Heart left ventricle (tissue), 16 donors: ENCODE measurements at regions not wholly inside any gene's neighbourhood (a gene's known extent, or its start where the extent isn't known, plus 50 kb on each side); places are given as distances from the start of the nearest gene placed in this dataset.

Source experiments
- ATAC-seq, 4 donors: fragments of 200-7000 bp; cut with Tn5 transposase; one replicate each; pipeline ENCODE4 v1.9.1; 2020 to 2022; ENCODE audit warnings: moderate library complexity in 4 of 4, mild to moderate bottlenecking in 3 of 4, moderate number of reproducible peaks in 1 of 4
- DNase-seq, 5 donors: peaks; one replicate each; pipeline ENCODE4 v3.0.0-alpha.2; 2020
- H3K27ac ChIP-seq, 12 donors: fragments of 200-600 bp; sonication (generic) in 4 of 12; one replicate each; pipeline versions ENCODE4 v1.5.0 to v1.8.0; 2016 to 2022; ENCODE audit warnings: mild to moderate bottlenecking in 2 of 12
- H3K27me3 ChIP-seq, 9 donors: fragments of 200-600 bp; sonication (generic) in 2 of 9; one replicate each; pipeline versions ENCODE4 v1.5.1 to v1.8.0; 2016 to 2022; ENCODE audit warnings: mild to moderate bottlenecking in 3 of 9
- H3K36me3 ChIP-seq, 9 donors: fragments of 200-600 bp; sonication (generic) in 2 of 9; one replicate each; pipeline versions ENCODE4 v1.5.0 to v1.8.0; 2018 to 2022; ENCODE audit warnings: mild to moderate bottlenecking in 2 of 9
- H3K4me1 ChIP-seq, 12 donors: fragments of 200-600 bp; sonication (generic) in 4 of 12; one replicate each; pipeline versions ENCODE4 v1.5.0 to v1.8.0; 2016 to 2022; ENCODE audit warnings: mild to moderate bottlenecking in 3 of 12
- H3K4me3 ChIP-seq, 12 donors: fragments of 200-600 bp; sonication (generic) in 4 of 12; one replicate each; pipeline versions ENCODE4 v1.5.0 to v1.8.0; 2017 to 2022; ENCODE audit warnings: mild to moderate bottlenecking in 9 of 12, moderate library complexity in 4 of 12
- H3K9me3 ChIP-seq, 12 donors: fragments of 200-600 bp; sonication (generic) in 4 of 12; one replicate each; pipeline versions ENCODE4 v1.5.0 to v1.8.0; 2016 to 2022; ENCODE audit warnings: mild to moderate bottlenecking in 1 of 12
- CTCF ChIP-seq, 12 donors: fragments of 200-600 bp; sonication (generic) in 4 of 12; IDR thresholded peaks; one replicate each; pipeline versions ENCODE4 v1.5.0 to v1.8.0; 2018 to 2022; ENCODE audit warnings: antibody characterized with exemption in 12 of 12, mild to moderate bottlenecking in 5 of 12
- POLR2A ChIP-seq, 2 donors: fragments of 450-650 bp; IDR thresholded peaks; one replicate each; pipeline ENCODE4 v1.6.1; 2017; ENCODE audit warnings: antibody characterized with exemption in 2 of 2, mild to moderate bottlenecking in 2 of 2, moderate library complexity in 2 of 2
- WGBS, 4 donors: extraction: QIAGEN DNeasy Blood & Tissue Kit in 2 of 4; methylation state at CpG; one replicate each; pipeline versions ENCODE4 v1.1.5 to v1.1.7; 2013 to 2018; 5-methylcytosine and 5-hydroxymethylcytosine counted together
- intact Hi-C, 10 donors: fragments of 100-400 bp; cut with DNase I; formaldehyde crosslinking; loops; one replicate each; pipeline versions ENCODE4 v1.11.1 to v1.14.2; 2022
- donor health status: ischemic (EF 13 %, LVEDD 7.1; RV severe dilation, severe dysfunction).
- donor health status: healthy with polysubstance abuse.
- donor health status: DM: no; HTN: yes; CAD: no.
- donor health status: DM: no; HTN: no; CAD: no.
- donor health status: ischemic (EF 25% LVEDD 6.9; RV normal size, moderate dysfunction).
- donor health status: ischemic (EF 25% LVEDD 5.7; RV mildly dilated, moderate dysfunction).
- donor health status: healthy.
- donor health status: DM: yes; HTN: yes; CAD: no.
- donor health status: ischemic (EF 35%, LVEDD 5.7; RV mildly dilated, moderate dysfunction).
- donor health status: nonischemic (EF 11% LVEDD 7.7; RV severe dilation, severe dysfunction).
- donor health status: DM: yes; HTN: yes; CAD: no.
- donor health status: PGD.
- donor health status: ischemic (EF 29% LVEDD 5.4; RV normal size, mild dysfunction).
- donor health status: nonischemic (EF 23%, LVEDD 6.1; RV moderate dilation, normal function).

- no peak overlapping the region for H3K27ac ChIP-seq
- H3K4me3 ChIP-seq = no peak overlapping the region
- ATAC-seq = no peak
- TF ChIP-seq POLR2A (IDR thresholded peaks at IDR 0.05) = no peak
- no peak for TF ChIP-seq CTCF (IDR thresholded peaks at IDR 0.05)
- H3K36me3 ChIP-seq = no peaks in the 10 kb centered on the region
- intact Hi-C loops = no loop called here
- peaks cover 0 to 39% (median 0%) of the 10 kb centered on the region in 12 donors for H3K4me1 ChIP-seq
- no peaks in the 10 kb centered on the region for H3K27me3 ChIP-seq
- no peaks in the 10 kb centered on the region for H3K9me3 ChIP-seq
- WGBS, 4 donors = 76 to 90% (median 83%) methylated on average over 7 of the region's 7 CpGs
- DNase-seq = no peak
These were observed 88.9 kb upstream of the ATXN1 start for GRCh38 chr6:16849988-16850680.

- intact Hi-C loops = no loop called here
- Histone ChIP-seq H3K4me3 (no peak overlapping the region), H3K9me3 (no peaks in the 10 kb centered on the region), H3K27me3 (no peaks in the 10 kb centered on the region), H3K36me3 (no peaks in the 10 kb centered on the region), H3K27ac (no peak overlapping the region), H3K4me1 (peaks cover 0 to 39% (median 0%) of the 10 kb centered on the region in 12 donors)
- peak in 3 of 4 donors; percentile 20 to 63 (median 49) for ATAC-seq
- no peak for TF ChIP-seq POLR2A (IDR thresholded peaks at IDR 0.05)
- 64 to 67% (median 65%) methylated on average over 11 of the region's 11 CpGs for WGBS, 4 donors
- no peak for DNase-seq
These were observed 88.2 kb upstream of the ATXN1 start for GRCh38 chr6:16849280-16849987.

- intact Hi-C loops = no loop called here
- no peak overlapping the region for H3K27ac ChIP-seq
- no peaks in the 10 kb centered on the region for H3K27me3 ChIP-seq
- ATAC-seq = no peak
- no peak overlapping the region for H3K4me3 ChIP-seq
- no peaks in the 10 kb centered on the region for H3K9me3 ChIP-seq
- 69 to 84% (median 75%) methylated on average over 2 of the region's 2 CpGs for WGBS, 4 donors
- no peak for DNase-seq
- no peaks in the 10 kb centered on the region for H3K36me3 ChIP-seq
- no peak for TF ChIP-seq POLR2A (IDR thresholded peaks at IDR 0.05)
- TF ChIP-seq CTCF (IDR thresholded peaks at IDR 0.05) = no peak
- H3K4me1 ChIP-seq = peaks cover 0 to 22% (median 0%) of the 10 kb centered on the region in 12 donors
These were observed 85.1 kb upstream of the ATXN1 start for GRCh38 chr6:16846399-16846778.

GRCh38 chr6:16844183-16844582, 82.9 kb upstream of the ATXN1 start:
- Histone ChIP-seq H3K27ac (no peak overlapping the region), H3K4me3 (no peak overlapping the region), H3K4me1 (peaks cover 0 to 9% (median 0%) of the 10 kb centered on the region in 12 donors), H3K27me3 (no peaks in the 10 kb centered on the region), H3K9me3 (no peaks in the 10 kb centered on the region), H3K36me3 (no peaks in the 10 kb centered on the region)
- ATAC-seq = no peak
- intact Hi-C loops = no loop called here
- whole genome bisulfite sequencing, 4 donors = 90 to 95% (median 92%) methylated on average over 5 of the region's 5 CpGs
- no peak for DNase-seq
- TF ChIP-seq POLR2A (IDR thresholded peaks at IDR 0.05) (no peak), CTCF (IDR thresholded peaks at IDR 0.05) (no peak)
